ENCODE measurements at regions not wholly inside any gene's neighbourhood (a gene's known extent, or its start where the extent isn't known, plus 50 kb on each side); places are given as distances from the start of the nearest gene placed in this dataset.
"Not testable (repeated sequence)": the region's sequence is repeated elsewhere in the genome, so short reads cannot be mapped to it uniquely, and the experiment has no call there.

GRCh38 chrX:2630008-2630934 is 60.8 kb upstream of the CD99 start:
- POLR2A ChIA-PET; H3K79me2 ChIP-seq (ENCODE audit: insufficient read depth, low read depth, low read length); BruUV-seq (replicated peaks); H4K20me1 ChIP-seq (ENCODE audit: insufficient read depth, low read length); H3K9me2 ChIP-seq (ENCODE audit: insufficient read depth, low read length); CTCF ChIA-PET (ENCODE audit: unreplicated experiment): not testable (repeated sequence)
- H3K4me3 ChIP-seq (ENCODE audit: low read depth, low read length, poor library complexity, severe bottlenecking), result peak overlapping the region; percentile 50
- peaks cover 38% of the 10 kb centered on the region for H3K36me3 ChIP-seq (ENCODE audit: insufficient read depth, low read length)
- DNase-seq (ENCODE audit: low spot score), result peak; percentile 96
- H3K4me2 ChIP-seq (ENCODE audit: low read length), result peak overlapping the region; percentile 65
- peaks cover 12% of the 10 kb centered on the region; the same call in 1 of the 2 replicates for H3K9me3 ChIP-seq (ENCODE audit: low read length)
- peak overlapping the region; percentile 90 for H3K27ac ChIP-seq (ENCODE audit: low read depth, low read length, poor library complexity, severe bottlenecking)
- H3K4me1 ChIP-seq (ENCODE audit: insufficient read depth, low read length, poor library complexity, severe bottlenecking), result peaks cover 43% of the 10 kb centered on the region
- H2AFZ ChIP-seq (ENCODE audit: low read length), result peak overlapping the region; percentile 99; the same call in 1 of the 2 replicates
- intact Hi-C loops (cut with micrococcal nuclease; ENCODE audit: unreplicated experiment), result loop anchor here (5.0 kb wide), 1 partner anchor 62 kb away; the partner anchor contains the start of gene CD99

GRCh38 chrX:2629316-2630007 is 61.6 kb upstream of the CD99 start:
- Histone ChIP-seq H3K9me2 (ENCODE audit: insufficient read depth, low read length) (peaks cover 8% of the 10 kb centered on the region; the same call in 1 of the 2 replicates), H3K4me3 (ENCODE audit: low read depth, low read length, poor library complexity, severe bottlenecking) (peak overlapping the region; percentile 50), H2AFZ (ENCODE audit: low read length) (peak overlapping the region; percentile 75), H3K27ac (ENCODE audit: low read depth, low read length, poor library complexity, severe bottlenecking) (peak overlapping the region; percentile 90), H3K4me2 (ENCODE audit: low read length) (peak overlapping the region; percentile 65), H3K4me1 (ENCODE audit: insufficient read depth, low read length, poor library complexity, severe bottlenecking) (peaks cover 43% of the 10 kb centered on the region), H4K20me1 (ENCODE audit: insufficient read depth, low read length) (no peaks in the 10 kb centered on the region), H3K79me2 (ENCODE audit: insufficient read depth, low read depth, low read length) (no peaks in the 10 kb centered on the region), H3K36me3 (ENCODE audit: insufficient read depth, low read length) (peaks cover 38% of the 10 kb centered on the region), H3K9me3 (ENCODE audit: low read length) (peaks cover 12% of the 10 kb centered on the region; the same call in 1 of the 2 replicates)
- TSS peak; percentile 20 for BruUV-seq (replicated peaks)
- intact Hi-C loops (cut with micrococcal nuclease; ENCODE audit: unreplicated experiment), result loop anchor here (2.0 to 5.0 kb wide), 4 partner anchors 21 to 1177 kb away; partner anchors contain the start of genes ASMTL and CD99
- TF ChIP-seq EZH2phosphoT487 (IDR thresholded peaks at IDR 0.05; ENCODE audit: borderline replicate concordance, low read depth, low read length) (no peak), CTCF (conservative IDR thresholded peaks at IDR 0.05; ENCODE audit: low read length) (no peak)
- ChIA-PET CTCF (ENCODE audit: unreplicated experiment) (no interaction called here), POLR2A (no interaction called here)
- peak; percentile 94 for DNase-seq (ENCODE audit: low spot score)

GRCh38 chrX:2628751-2629315 is 62.3 kb upstream of the CD99 start:
- Histone ChIP-seq H3K79me2 (ENCODE audit: insufficient read depth, low read depth, low read length) (no peaks in the 10 kb centered on the region), H3K9me3 (ENCODE audit: low read length) (peaks cover 12% of the 10 kb centered on the region; the same call in 1 of the 2 replicates), H4K20me1 (ENCODE audit: insufficient read depth, low read length) (no peaks in the 10 kb centered on the region), H3K9me2 (ENCODE audit: insufficient read depth, low read length) (peaks cover 8% of the 10 kb centered on the region; the same call in 1 of the 2 replicates), H2AFZ (ENCODE audit: low read length) (peak overlapping the region; percentile 75), H3K36me3 (ENCODE audit: insufficient read depth, low read length) (peaks cover 43% of the 10 kb centered on the region), H3K4me3 (ENCODE audit: low read depth, low read length, poor library complexity, severe bottlenecking) (peak overlapping the region; percentile 50), H3K27ac (ENCODE audit: low read depth, low read length, poor library complexity, severe bottlenecking) (peak overlapping the region; percentile 90), H3K4me1 (ENCODE audit: insufficient read depth, low read length, poor library complexity, severe bottlenecking) (peaks cover 43% of the 10 kb centered on the region), H3K4me2 (ENCODE audit: low read length) (peak overlapping the region; percentile 65)
- no TSS peak for BruUV-seq (replicated peaks)
- no peak for TF ChIP-seq EZH2phosphoT487 (IDR thresholded peaks at IDR 0.05; ENCODE audit: borderline replicate concordance, low read depth, low read length)
- TF ChIP-seq CTCF (conservative IDR thresholded peaks at IDR 0.05; ENCODE audit: low read length), result no peak
- intact Hi-C loops (cut with micrococcal nuclease; ENCODE audit: unreplicated experiment), result loop anchor here (2.0 kb wide), 3 partner anchors 20 to 1176 kb away; partner anchors contain the start of gene ASMTL
- CTCF ChIA-PET (ENCODE audit: unreplicated experiment), result no interaction called here
- POLR2A ChIA-PET, result no interaction called here
- peak; percentile 94 for DNase-seq (ENCODE audit: low spot score)
